GM21825 (cell line): ENCODE measurements at regions not wholly inside any gene's neighbourhood (a gene's known extent, or its start where the extent isn't known, plus 50 kb on each side); places are given as distances from the start of the nearest gene placed in this dataset.

Source experiments
- ATAC-seq: cut with Tn5 transposase; IDR thresholded peaks from one replicate; pipeline ENCODE4 v1.9.1; 2021; ENCODE audit warnings: mild to moderate bottlenecking, moderate library complexity; ENCODE audit not compliant: unreplicated experiment

DNA sequence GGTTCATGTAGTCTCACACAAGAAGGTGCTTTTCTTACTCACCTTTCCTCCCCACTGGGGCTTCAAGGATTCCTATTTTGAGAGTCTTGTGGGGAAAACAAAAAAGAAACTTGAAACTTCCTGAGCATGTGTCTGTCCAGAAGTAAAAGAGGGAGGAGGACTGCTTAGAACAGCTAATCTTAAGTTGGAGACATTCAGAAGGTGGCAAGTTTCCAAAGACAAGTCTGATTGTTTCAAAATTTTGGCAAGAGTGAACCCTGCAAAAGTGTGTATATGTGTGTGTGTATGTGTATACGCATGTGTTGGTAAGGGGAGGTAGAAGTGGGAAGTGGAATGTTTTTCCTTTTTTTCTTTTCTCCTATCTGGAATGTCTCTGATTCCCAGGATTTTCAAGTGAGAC, 189.0 kb upstream of the FRMPD4 start:
- no peak for ATAC-seq

DNA sequence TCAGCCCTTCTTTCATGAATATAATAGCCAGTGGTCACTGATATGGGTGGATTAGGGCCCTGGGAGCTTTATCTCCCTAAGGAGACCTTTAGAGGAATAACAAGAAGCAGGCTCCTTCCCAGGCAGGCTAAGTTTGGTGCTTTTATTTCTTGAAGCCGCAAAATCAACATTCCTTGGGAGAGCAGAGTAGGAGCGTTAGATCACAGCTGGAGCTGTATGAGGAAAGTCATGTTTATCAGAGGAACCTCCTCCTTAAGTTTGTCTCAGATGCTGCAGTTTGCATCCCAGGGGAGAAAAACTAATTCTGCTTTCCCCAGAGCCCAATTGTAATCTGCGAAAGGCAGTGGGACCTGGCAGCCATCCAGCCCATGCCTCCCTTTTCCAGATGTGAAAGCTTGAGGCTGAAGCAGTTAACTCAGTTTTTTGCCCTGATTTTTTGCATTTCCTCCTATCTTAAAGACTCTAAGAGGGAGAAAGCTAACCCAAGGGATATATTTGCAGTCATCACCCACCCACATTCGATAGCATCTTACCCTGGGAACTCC, 186.0 kb upstream of the FRMPD4 start:
- ATAC-seq: no peak

DNA sequence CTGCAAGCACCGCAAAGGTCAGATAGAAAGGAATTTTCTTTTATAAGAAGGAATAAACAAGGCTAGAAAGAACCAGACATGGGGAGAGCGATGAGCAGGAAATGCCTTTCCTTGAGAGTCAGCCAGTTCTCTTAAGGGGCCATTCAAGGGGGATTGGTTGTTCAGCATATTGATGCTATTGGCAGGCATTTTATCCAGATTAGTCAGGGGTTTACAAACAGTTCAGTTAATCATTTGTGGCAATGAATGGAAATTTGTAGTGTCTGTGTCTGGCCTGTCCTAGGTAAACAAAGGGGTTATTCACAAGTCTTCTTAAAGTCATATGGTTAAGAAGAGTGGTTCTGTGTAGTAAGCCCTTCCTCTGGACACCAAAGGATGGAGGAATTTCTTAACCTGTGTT, 184.7 kb upstream of the FRMPD4 start:
- no peak for ATAC-seq

GRCh38 chrX:11954176-11954575, 184.1 kb upstream of the FRMPD4 start:
- ATAC-seq: no peak

DNA sequence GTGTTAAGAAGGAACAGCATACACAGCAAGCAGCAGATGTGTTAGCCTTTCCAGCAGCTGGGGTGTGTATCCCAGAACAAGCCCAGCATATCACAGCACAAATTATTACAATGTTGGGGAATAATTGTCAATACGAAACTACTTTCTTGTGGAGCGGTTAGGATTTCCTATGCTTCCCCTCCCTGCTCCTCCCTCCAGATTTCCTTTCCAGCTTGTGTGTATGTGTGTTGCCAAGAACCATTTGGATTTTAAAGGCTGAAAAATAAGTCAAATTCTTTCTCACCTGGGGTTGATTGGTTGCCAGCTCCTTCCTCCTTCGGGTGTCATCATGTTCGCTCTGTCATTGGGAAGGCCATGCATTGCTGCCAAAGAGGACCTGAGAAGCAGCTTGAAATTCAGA, 178.2 kb upstream of the FRMPD4 start:
- ATAC-seq: no peak

GRCh38 chrX:11965436-11965835, 172.8 kb upstream of the FRMPD4 start:
- no peak for ATAC-seq

DNA sequence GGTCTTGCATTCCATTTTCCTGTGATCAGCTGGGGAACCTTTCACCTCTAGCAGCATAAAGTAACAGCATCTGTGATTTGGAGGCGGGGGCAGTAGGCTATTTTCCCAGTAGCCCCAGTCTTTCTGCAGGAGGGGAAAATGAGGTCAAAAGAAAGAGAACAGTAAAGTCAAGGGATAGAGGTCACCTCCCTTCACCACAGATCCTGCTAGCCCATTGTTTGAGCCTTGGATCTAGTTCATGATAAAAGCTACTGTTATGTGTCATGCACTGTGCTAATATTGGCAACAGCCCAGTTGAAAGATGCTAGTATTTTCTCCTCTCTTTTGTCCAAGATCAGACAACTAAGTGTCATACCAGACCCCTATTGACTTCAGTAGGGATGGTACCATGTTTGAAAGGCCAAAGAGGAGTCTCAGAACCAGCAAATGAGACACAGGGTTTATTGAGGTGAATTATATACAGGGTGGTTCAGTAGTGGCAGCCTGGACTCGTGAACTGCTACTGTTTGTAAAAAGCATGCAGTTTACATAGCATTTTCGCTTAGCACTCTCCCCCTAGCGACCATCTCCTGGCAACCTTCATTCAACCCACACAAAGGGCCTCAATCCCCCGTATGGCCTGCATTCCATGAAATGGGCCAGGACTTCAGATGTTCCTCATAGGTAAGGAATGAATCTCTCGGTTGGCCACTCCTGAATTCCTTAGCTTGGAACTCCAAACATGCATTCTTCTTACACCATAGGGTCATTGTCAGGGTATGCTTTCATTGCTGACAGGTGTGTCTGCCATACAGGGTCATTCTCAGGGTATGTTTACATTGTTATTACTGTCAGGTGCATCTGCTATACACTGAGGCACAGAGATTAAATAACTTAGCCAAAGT, 170.0 kb upstream of the FRMPD4 start:
- ATAC-seq: no peak

GRCh38 chrX:11968991-11969390, 169.3 kb upstream of the FRMPD4 start:
- ATAC-seq: no peak

- no peak for ATAC-seq
These were observed 167.5 kb upstream of the FRMPD4 start for GRCh38 chrX:11970578-11971359.

DNA sequence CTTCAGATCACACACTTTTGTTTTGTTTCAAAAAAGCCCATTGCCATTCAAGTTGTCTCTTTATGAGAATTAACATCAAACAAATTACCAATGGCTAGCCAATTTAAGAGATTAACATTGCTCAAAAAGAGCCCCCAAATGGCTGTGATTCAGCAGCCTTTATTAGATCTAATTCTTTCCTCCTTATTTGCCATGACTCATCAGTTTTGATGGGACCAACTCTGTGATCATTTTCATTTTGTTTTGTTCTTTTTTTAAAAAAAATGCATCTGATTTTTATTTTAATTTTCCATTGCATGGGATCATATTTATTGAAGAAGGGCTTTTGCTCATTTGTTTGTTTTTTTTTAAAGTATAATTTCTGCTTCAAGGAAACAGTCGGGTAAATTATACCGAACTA, 161.6 kb upstream of the FRMPD4 start:
- no peak for ATAC-seq

DNA sequence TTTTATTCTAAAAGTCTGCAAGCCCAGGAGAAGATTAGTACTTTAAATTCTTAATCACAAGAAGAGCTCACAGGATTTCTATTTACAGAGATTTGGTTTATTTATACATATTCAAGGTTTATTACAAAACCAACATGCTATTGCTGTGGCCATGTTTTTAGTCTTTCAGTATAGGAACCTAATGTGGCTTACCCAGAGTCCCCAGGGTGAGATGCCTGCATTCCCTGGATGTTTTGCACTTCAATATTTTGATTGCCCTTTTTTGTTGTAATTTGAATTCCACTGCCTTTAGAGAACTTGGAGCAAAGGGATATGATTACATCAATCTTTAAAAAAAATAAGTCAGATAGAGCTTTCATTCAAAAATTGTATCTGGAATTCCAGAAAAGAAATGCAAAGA, 146.0 kb upstream of the FRMPD4 start:
- ATAC-seq: no peak

DNA sequence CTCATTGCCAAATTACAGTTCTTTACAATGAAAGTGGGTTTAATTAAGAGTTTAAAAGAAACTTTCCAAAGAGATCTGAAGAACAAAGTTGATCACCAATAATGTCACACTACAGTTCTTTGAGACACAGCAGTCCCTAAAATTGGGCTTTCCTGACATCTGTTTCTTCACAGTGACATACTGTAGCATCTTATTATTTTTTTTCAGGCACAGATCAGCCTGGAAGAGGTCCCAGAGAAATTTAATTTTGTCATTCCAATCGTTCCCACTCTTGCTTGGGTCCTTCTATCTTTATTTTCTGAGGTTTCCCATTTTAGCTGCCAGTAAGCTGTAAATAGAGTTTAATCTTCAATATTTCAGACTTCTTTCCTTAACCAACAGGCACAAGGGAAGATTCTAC, 143.1 kb upstream of the FRMPD4 start:
- ATAC-seq: no peak

DNA sequence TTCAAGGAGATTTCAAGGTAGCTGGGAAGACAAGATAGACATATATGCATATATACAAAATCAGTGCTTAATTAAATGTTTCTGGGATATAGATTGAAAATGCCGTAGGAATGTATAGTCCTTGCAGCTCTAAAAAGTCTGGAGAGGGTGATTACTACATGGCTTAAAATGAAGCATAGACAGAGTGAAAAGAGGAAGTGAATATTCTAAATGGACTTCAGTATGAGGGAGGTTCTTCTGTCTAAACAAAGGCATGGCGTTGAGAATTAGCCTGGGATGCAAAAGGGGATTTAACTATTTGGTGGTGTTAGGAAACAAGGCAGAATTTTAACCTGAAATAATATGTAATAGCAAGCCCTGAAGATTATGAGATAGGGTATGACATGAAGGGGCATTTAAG, 141.5 kb upstream of the FRMPD4 start:
- ATAC-seq: no peak

DNA sequence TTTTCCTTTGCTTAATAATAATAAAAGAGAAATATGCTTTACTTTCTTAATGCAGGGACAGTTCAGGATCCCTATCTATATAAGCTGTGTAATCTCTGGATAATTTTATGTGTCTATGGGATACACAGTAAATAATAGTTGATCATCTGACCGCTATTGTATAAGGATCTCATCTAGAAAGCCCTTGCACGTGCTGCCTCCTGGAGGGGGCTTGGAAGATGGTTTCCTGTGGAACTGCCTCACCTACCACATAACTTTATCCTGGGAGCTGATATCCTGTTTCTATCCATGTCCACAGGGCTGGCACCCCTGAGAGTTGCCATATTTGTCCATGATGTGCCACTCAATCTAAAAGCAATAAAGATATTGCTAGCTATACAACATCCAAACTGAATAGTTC, 139.3 kb upstream of the FRMPD4 start:
- ATAC-seq: no peak

DNA sequence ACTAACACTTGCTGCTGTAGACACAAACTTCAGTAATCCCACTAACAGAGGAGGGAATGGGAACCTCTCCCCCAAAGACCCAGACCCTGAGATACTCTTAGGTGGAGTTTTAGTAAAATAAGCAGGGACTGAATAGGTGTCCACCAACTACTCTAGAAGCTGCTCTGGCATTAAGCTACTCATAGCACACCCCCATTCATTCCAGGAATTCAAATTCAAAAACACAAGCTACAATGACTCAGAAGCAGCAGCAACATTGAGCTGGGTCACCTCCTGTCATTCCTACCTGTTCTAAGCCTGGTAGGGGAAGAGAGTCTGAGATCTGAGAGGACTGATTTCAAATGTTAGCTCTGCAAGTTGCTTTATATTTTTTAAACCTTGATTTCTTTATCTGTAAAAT, 135.4 kb upstream of the FRMPD4 start:
- no peak for ATAC-seq

- ATAC-seq: no peak
These were observed 130.4 kb upstream of the FRMPD4 start for GRCh38 chrX:12007881-12008280.

DNA sequence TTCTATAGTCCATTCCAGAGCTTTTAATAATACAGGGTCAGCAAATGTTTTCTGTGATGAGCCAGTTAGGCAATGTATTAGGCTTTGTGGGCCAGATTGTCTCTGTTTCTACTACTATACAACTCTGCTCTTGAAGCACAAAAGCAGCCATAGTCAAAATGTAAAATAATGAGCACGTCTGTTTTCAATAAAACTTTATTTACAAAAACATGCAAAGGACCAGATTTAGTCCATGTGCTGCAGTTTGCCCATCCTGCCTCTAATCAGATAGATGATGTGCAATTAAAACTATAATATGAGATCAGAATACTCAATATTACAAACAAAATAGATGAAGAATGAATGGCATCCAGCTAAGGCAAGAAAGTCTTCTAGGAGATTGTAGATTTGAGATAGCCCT, 127.8 kb upstream of the FRMPD4 start:
- ATAC-seq: no peak

DNA sequence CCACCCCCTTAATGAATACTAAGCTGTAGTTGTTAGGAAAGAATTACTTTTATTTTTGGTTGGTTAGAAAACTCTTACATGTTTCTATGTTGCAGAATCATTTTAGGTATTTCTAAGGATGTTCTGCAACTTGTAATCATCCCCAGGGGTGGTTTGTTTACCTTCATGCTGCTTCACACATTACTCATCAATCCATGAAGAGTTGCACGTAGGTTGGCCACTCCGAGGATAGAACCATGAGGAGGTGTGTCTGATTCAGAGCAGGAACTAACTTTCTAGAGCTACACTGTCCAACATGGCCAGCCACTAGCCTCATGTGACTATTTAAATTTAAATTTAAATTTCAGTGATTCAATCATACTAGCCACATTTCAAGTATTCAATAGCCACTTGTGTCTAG, 127.2 kb upstream of the FRMPD4 start:
- ATAC-seq: no peak

GRCh38 chrX:12013211-12013618, 125.1 kb upstream of the FRMPD4 start:
- ATAC-seq: no peak

DNA sequence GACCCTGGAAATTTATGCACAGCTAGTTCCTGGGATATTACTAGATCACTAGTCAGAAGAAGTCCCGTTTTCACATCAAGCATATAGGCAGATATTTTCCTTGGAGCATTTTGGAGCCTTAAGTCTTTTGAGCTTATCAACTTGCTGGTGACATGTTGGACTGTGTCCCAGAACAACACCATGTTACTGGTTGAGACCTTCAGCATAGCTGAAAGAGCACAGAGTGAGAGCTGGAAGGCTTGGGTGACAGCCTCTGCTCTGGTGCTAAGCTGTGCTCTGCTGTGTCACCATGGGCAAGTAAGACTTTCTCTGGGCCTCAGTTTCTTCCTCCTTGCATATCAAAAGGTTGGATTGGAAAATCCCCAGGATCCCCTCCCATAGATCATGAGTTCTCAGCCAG, 116.6 kb upstream of the FRMPD4 start:
- no peak for ATAC-seq

- no peak for ATAC-seq
These were observed 111.8 kb upstream of the FRMPD4 start for GRCh38 chrX:12026481-12026880.

DNA sequence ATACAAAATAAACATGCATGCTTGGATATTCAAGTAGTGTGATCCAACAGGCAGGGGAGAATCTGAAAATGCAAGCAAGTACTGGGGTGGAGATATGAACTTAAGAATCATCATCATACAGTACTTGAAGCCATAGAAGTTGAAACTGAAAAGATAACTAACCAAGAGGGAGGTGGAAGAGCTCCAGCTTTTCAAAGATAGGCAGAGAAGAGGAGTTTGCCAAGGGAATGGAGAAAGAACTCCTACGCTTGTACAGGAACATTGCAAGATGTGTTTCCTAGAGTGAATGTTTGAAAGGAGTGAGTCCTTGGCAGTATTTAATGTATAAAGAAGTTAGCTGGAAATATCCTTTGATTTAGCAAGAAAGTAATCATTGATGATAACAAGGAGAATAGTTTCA, 106.2 kb upstream of the FRMPD4 start:
- no peak for ATAC-seq
